Neural cell (in vitro differentiated cells): ENCODE measurements at regions not wholly inside any gene's neighbourhood (a gene's known extent, or its start where the extent isn't known, plus 50 kb on each side); places are given as distances from the start of the nearest gene placed in this dataset.

Source experiments
- H2AFZ ChIP-seq: fragments of 200-600, 300-800 bp; sonication (generic), shearing (Covaris generic); 2 replicates; pipeline ENCODE4 v1.6.0; 2014; ENCODE audit warnings: low read depth, mild to moderate bottlenecking, antibody characterized with exemption, low read length, moderate library complexity
- H3F3A ChIP-seq: fragments of 200-600 bp; shearing (Covaris generic); 2 replicates; pipeline ENCODE4 v1.6.1; 2016; ENCODE audit warnings: mild to moderate bottlenecking, moderate library complexity, mixed read lengths, antibody characterized with exemption, low read length; ENCODE audit not compliant: insufficient read depth, poor library complexity, severe bottlenecking
- H3K27ac ChIP-seq: fragments of 200-600, 300-800 bp; sonication (generic), shearing (Covaris generic); 2 replicates; pipeline ENCODE4 v1.5.1; 2014; ENCODE audit warnings: mild to moderate bottlenecking, low read length, moderate library complexity
- H3K27me3 ChIP-seq: fragments of 300-800, 200-600 bp; sonication (generic), shearing (Covaris generic); 2 replicates; pipeline ENCODE4 v1.6.0; 2014; ENCODE audit warnings: mild to moderate bottlenecking, low read depth, low read length, moderate library complexity; ENCODE audit not compliant: insufficient read depth
- H3K36me3 ChIP-seq: fragments of 300-800, 200-600 bp; sonication (generic), shearing (Covaris generic); 2 replicates; pipeline ENCODE4 v1.5.1; 2014; ENCODE audit warnings: mild to moderate bottlenecking, antibody characterized with exemption, low read length, moderate library complexity; ENCODE audit not compliant: insufficient read depth
- H3K4me2 ChIP-seq: fragments of 300-800, 200-600 bp; sonication (generic), shearing (Covaris generic); 2 replicates; pipeline ENCODE4 v1.6.0; 2014; ENCODE audit warnings: mild to moderate bottlenecking, low read length
- H3K4me3 ChIP-seq: fragments of 300-800, 200-600 bp; sonication (generic), shearing (Covaris generic); 2 replicates; pipeline ENCODE4 v1.5.1; 2014; ENCODE audit warnings: mild to moderate bottlenecking, low read length, moderate library complexity
- H3K79me2 ChIP-seq: fragments of 200-600 bp; shearing (Covaris generic); replicated peaks from 2 replicates; pipeline ENCODE4 v1.6.0; 2014; ENCODE audit warnings: mild to moderate bottlenecking, low read length, moderate library complexity; ENCODE audit not compliant: insufficient read depth
- H3K9ac ChIP-seq: fragments of 300-800, 200-600 bp; sonication (generic), shearing (Covaris generic); 2 replicates; pipeline ENCODE4 v1.6.1; 2016; ENCODE audit warnings: mild to moderate bottlenecking, low read length, mixed read lengths
- H3K9me2 ChIP-seq: fragments of 200-600 bp; shearing (Covaris generic); 2 replicates; pipeline ENCODE4 v1.6.1; 2016; ENCODE audit warnings: mild to moderate bottlenecking, low read length, mixed read lengths; ENCODE audit not compliant: insufficient read depth
- H3K9me3 ChIP-seq: fragments of 200-600, 300-800 bp; sonication (generic), shearing (Covaris generic); 2 replicates; pipeline ENCODE4 v1.6.1; 2016; ENCODE audit warnings: mild to moderate bottlenecking, mixed run types, low read length, moderate library complexity, mixed read lengths
- H4K20me1 ChIP-seq: fragments of 200-600 bp; shearing (Covaris generic); 2 replicates; pipeline ENCODE4 v1.6.1; 2016; ENCODE audit warnings: mild to moderate bottlenecking, mixed run types; ENCODE audit not compliant: insufficient read depth
- EP300 ChIP-seq: fragments of 450-650 bp; conservative IDR thresholded peaks from 2 replicates; pipeline ENCODE4 v1.6.1; 2014; ENCODE audit warnings: antibody characterized with exemption, mild to moderate bottlenecking, moderate library complexity; ENCODE audit not compliant: poor library complexity, severe bottlenecking
- EZH2 ChIP-seq: fragments of 200-600, 300-800 bp; shearing (Covaris generic), sonication (generic); IDR thresholded peaks from 2 replicates; pipeline ENCODE4 v1.6.1; 2014; ENCODE audit warnings: antibody characterized with exemption, low read length, borderline replicate concordance, mild to moderate bottlenecking; ENCODE audit not compliant: insufficient read depth, poor library complexity, severe bottlenecking
- MXI1 ChIP-seq: fragments of 450-650 bp; conservative IDR thresholded peaks from 2 replicates; pipeline ENCODE4 v1.6.1; 2014; ENCODE audit warnings: antibody characterized with exemption, mild to moderate bottlenecking; ENCODE audit not compliant: poor library complexity, severe bottlenecking
- POLR2AphosphoS5 ChIP-seq: IDR thresholded peaks from 2 replicates; pipeline ENCODE4 v1.6.1; 2012
- RAD21 ChIP-seq: fragments of 450-650 bp; conservative IDR thresholded peaks from 2 replicates; pipeline ENCODE4 v1.6.1; 2014; ENCODE audit warnings: antibody characterized with exemption, mild to moderate bottlenecking, moderate library complexity
- SMC3 ChIP-seq: fragments of 450-650 bp; conservative IDR thresholded peaks from 2 replicates; pipeline ENCODE4 v1.6.1; 2014; ENCODE audit warnings: antibody characterized with exemption, mild to moderate bottlenecking, moderate library complexity; ENCODE audit not compliant: poor library complexity
- TAF1 ChIP-seq: IDR thresholded peaks from 2 replicates; pipeline ENCODE4 v1.6.1; 2012; ENCODE audit warnings: low read depth
- TF ChIP-seq, protein P1 (sequence below): IDR thresholded peaks from 2 replicates; pipeline ENCODE4 v1.6.1; 2012; ENCODE audit warnings: borderline replicate concordance
- TF ChIP-seq, protein P2 (sequence below): fragments of 450-650 bp; IDR thresholded peaks from 2 replicates; pipeline ENCODE4 v1.5.1; 2014; ENCODE audit warnings: antibody characterized with exemption, mild to moderate bottlenecking, moderate library complexity; ENCODE audit not compliant: poor library complexity, severe bottlenecking

DNA sequence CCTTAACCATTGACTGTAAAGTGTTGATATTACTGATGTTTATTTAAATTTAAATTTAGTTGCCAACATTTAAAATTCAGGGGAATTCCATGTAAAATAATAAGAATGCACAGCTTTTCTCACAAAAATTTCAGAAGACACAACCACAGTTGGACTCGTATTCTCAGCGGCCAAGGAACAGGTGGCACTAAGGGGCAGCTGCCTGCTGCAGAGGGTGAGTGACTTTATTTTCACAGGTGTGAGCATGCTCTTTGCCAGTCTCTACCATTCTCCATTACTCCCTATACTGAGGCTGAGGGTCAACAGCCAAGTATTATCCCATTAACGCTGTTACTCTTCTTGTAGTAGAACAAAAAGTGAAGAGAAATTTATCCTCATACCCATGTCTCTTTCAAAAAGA lies 92.1 kb upstream of the GADL1 start:
- Histone ChIP-seq H3K4me3 (no peak overlapping the region), H3K79me2 (no peaks in the 10 kb centered on the region), H2AFZ (no peak overlapping the region), H3K9ac (no peak overlapping the region), H4K20me1 (no peaks in the 10 kb centered on the region), H3K9me2 (no peaks in the 10 kb centered on the region), H3F3A (no peaks in the 10 kb centered on the region), H3K36me3 (no peaks in the 10 kb centered on the region), H3K9me3 (no peaks in the 10 kb centered on the region), H3K27ac (no peak overlapping the region), H3K27me3 (no peaks in the 10 kb centered on the region), H3K4me2 (no peak overlapping the region)
- TF ChIP-seq EZH2, result no peak
- no peak for TF ChIP-seq TAF1
- TF ChIP-seq SMC3, result no peak
- no peak for TF ChIP-seq RAD21
- TF ChIP-seq, protein P1, sequence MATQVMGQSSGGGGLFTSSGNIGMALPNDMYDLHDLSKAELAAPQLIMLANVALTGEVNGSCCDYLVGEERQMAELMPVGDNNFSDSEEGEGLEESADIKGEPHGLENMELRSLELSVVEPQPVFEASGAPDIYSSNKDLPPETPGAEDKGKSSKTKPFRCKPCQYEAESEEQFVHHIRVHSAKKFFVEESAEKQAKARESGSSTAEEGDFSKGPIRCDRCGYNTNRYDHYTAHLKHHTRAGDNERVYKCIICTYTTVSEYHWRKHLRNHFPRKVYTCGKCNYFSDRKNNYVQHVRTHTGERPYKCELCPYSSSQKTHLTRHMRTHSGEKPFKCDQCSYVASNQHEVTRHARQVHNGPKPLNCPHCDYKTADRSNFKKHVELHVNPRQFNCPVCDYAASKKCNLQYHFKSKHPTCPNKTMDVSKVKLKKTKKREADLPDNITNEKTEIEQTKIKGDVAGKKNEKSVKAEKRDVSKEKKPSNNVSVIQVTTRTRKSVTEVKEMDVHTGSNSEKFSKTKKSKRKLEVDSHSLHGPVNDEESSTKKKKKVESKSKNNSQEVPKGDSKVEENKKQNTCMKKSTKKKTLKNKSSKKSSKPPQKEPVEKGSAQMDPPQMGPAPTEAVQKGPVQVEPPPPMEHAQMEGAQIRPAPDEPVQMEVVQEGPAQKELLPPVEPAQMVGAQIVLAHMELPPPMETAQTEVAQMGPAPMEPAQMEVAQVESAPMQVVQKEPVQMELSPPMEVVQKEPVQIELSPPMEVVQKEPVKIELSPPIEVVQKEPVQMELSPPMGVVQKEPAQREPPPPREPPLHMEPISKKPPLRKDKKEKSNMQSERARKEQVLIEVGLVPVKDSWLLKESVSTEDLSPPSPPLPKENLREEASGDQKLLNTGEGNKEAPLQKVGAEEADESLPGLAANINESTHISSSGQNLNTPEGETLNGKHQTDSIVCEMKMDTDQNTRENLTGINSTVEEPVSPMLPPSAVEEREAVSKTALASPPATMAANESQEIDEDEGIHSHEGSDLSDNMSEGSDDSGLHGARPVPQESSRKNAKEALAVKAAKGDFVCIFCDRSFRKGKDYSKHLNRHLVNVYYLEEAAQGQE, result no peak
- TF ChIP-seq, protein P2, sequence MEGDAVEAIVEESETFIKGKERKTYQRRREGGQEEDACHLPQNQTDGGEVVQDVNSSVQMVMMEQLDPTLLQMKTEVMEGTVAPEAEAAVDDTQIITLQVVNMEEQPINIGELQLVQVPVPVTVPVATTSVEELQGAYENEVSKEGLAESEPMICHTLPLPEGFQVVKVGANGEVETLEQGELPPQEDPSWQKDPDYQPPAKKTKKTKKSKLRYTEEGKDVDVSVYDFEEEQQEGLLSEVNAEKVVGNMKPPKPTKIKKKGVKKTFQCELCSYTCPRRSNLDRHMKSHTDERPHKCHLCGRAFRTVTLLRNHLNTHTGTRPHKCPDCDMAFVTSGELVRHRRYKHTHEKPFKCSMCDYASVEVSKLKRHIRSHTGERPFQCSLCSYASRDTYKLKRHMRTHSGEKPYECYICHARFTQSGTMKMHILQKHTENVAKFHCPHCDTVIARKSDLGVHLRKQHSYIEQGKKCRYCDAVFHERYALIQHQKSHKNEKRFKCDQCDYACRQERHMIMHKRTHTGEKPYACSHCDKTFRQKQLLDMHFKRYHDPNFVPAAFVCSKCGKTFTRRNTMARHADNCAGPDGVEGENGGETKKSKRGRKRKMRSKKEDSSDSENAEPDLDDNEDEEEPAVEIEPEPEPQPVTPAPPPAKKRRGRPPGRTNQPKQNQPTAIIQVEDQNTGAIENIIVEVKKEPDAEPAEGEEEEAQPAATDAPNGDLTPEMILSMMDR, result no peak
- no peak for TF ChIP-seq POLR2AphosphoS5
- no peak for TF ChIP-seq EP300
- no peak for TF ChIP-seq MXI1

DNA sequence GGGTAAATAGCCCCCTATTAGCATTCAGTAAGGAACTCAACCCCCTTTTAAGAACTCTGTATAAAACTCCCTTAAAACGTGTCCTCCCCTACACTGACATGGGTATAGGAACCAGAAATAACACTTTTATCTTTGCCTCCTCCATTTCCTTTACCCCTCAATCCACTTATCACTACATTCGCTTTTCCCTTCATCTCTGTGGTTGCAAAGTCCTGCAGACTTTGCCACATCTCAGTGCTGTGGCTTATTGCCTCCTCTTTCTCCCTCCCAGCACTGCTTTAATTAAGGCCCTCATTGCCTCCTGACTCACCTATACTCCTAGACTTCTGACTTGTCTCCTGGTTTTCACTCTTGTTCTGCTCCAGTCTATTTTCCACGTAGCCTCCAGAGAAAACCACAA lies 94.3 kb upstream of the GADL1 start:
- Histone ChIP-seq H3K4me3 (no peak overlapping the region), H2AFZ (no peak overlapping the region), H3K9ac (no peak overlapping the region), H3K27me3 (no peaks in the 10 kb centered on the region), H4K20me1 (no peaks in the 10 kb centered on the region), H3K36me3 (no peaks in the 10 kb centered on the region), H3K4me2 (no peak overlapping the region), H3F3A (no peaks in the 10 kb centered on the region), H3K9me3 (no peaks in the 10 kb centered on the region), H3K79me2 (no peaks in the 10 kb centered on the region), H3K9me2 (no peaks in the 10 kb centered on the region), H3K27ac (no peak overlapping the region)
- TF ChIP-seq, protein P1, result no peak
- TF ChIP-seq TAF1 (no peak), EZH2 (no peak), RAD21 (no peak), EP300 (no peak), POLR2AphosphoS5 (no peak), MXI1 (no peak), SMC3 (no peak)
- TF ChIP-seq, protein P2, result no peak
